SK-N-SH treated with all-trans-retinoic acid at 6 μM for 48 hours (cell line): ENCODE measurements at regions not wholly inside any gene's neighbourhood (a gene's known extent, or its start where the extent isn't known, plus 50 kb on each side); places are given as distances from the start of the nearest gene placed in this dataset.

Source experiments
- ATAC-seq: fragments of 200-7000 bp; cut with Tn5 transposase; 3 replicates; pipeline ENCODE4 v1.9.1; 2020; ENCODE audit warnings: mild to moderate bottlenecking, moderate library complexity
- BACH2 ChIP-seq: fragments of 250-450 bp; sonication (Bioruptor Pico); IDR thresholded peaks from 2 replicates; pipeline ENCODE4 v1.9.0; 2021; ENCODE audit warnings: mild to moderate bottlenecking, borderline replicate concordance
- CREB5 ChIP-seq: fragments of 250-450 bp; sonication (Bioruptor Pico); IDR thresholded peaks from 2 replicates; pipeline ENCODE4 v1.5.1; 2020; ENCODE audit warnings: low read depth, mild to moderate bottlenecking, moderate library complexity
- CSRNP3 ChIP-seq: fragments of 250-450 bp; sonication (Bioruptor Pico); IDR thresholded peaks from 2 replicates; pipeline ENCODE4 v1.5.1; 2021; ENCODE audit warnings: mild to moderate bottlenecking, moderate library complexity
- ESRRG ChIP-seq: fragments of 250-450 bp; sonication (Bioruptor Pico); IDR thresholded peaks from 2 replicates; pipeline ENCODE4 v1.6.1; 2021; ENCODE audit warnings: mild to moderate bottlenecking
- GLIS3 ChIP-seq: fragments of 250-450 bp; sonication (Bioruptor Pico); IDR thresholded peaks from 2 replicates; pipeline ENCODE4 v1.5.0; 2020; ENCODE audit warnings: mild to moderate bottlenecking, moderate library complexity
- ISL1 ChIP-seq: fragments of 250-450 bp; sonication (Bioruptor Pico); IDR thresholded peaks from 2 replicates; pipeline ENCODE4 v2.1.2; 2022; ENCODE audit warnings: mild to moderate bottlenecking, moderate library complexity
- OSR1 ChIP-seq: fragments of 250-450 bp; sonication (Bioruptor Pico); IDR thresholded peaks from 2 replicates; pipeline ENCODE4 v1.8.0; 2022; ENCODE audit warnings: moderate library complexity, mild to moderate bottlenecking, inconsistent platforms
- PATZ1 ChIP-seq: fragments of 250-450 bp; sonication (Bioruptor Pico); IDR thresholded peaks from 2 replicates; pipeline ENCODE4 v1.8.0; 2020; ENCODE audit warnings: mild to moderate bottlenecking, moderate library complexity, borderline replicate concordance
- POU6F1 ChIP-seq: fragments of 250-450 bp; sonication (Bioruptor Pico); IDR thresholded peaks from 2 replicates; pipeline ENCODE4 v1.8.0; 2021; ENCODE audit warnings: low read depth, mild to moderate bottlenecking, moderate library complexity, borderline replicate concordance
- PPARA ChIP-seq: fragments of 250-450 bp; sonication (Bioruptor Pico); IDR thresholded peaks from 2 replicates; pipeline ENCODE4 v1.5.0; 2020; ENCODE audit warnings: mild to moderate bottlenecking, borderline replicate concordance
- RARB ChIP-seq: fragments of 250-450 bp; sonication (Bioruptor Pico); IDR thresholded peaks from 2 replicates; pipeline ENCODE4 v1.8.0; 2021; ENCODE audit warnings: mild to moderate bottlenecking, moderate library complexity
- SNAI2 ChIP-seq: fragments of 250-450 bp; sonication (Bioruptor Pico); IDR thresholded peaks from 2 replicates; pipeline ENCODE4 v1.5.0; 2020; ENCODE audit warnings: mild to moderate bottlenecking, moderate library complexity
- TCF4 ChIP-seq: fragments of 250-450 bp; sonication (Bioruptor Pico); IDR thresholded peaks from 2 replicates; pipeline ENCODE4 v1.8.0; 2021; ENCODE audit warnings: mild to moderate bottlenecking, moderate library complexity, borderline replicate concordance
- TSHZ2 ChIP-seq: fragments of 250-450 bp; sonication (Bioruptor Pico); IDR thresholded peaks from 2 replicates; pipeline ENCODE4 v1.5.0; 2020; ENCODE audit warnings: mild to moderate bottlenecking, moderate library complexity
- ZC3H10 ChIP-seq: fragments of 250-450 bp; sonication (Bioruptor Pico); IDR thresholded peaks from 2 replicates; pipeline ENCODE4 v1.5.1; 2021; ENCODE audit warnings: mild to moderate bottlenecking, moderate library complexity
- ZFP30 ChIP-seq: fragments of 450-650 bp; formaldehyde crosslinking; IDR thresholded peaks from 2 replicates; pipeline ENCODE4 v1.5.0; 2022; ENCODE audit warnings: mild to moderate bottlenecking, moderate library complexity
- ZNF565 ChIP-seq: fragments of 450-650 bp; formaldehyde crosslinking; conservative IDR thresholded peaks from 2 replicates; pipeline ENCODE4 v1.5.0; 2020; ENCODE audit warnings: low read depth, mild to moderate bottlenecking, moderate library complexity
- ZNF70 ChIP-seq: fragments of 450-650 bp; formaldehyde crosslinking; IDR thresholded peaks from 2 replicates; pipeline ENCODE4 v1.5.0; 2020; ENCODE audit warnings: mild to moderate bottlenecking, moderate library complexity
- ZNF8 ChIP-seq: fragments of 450-650 bp; formaldehyde crosslinking; IDR thresholded peaks from 2 replicates; pipeline ENCODE4 v1.5.0; 2020; ENCODE audit warnings: mild to moderate bottlenecking, moderate library complexity

- TF ChIP-seq POU6F1 (CRISPR knock-in tag) (no peak), ZC3H10 (CRISPR knock-in tag) (no peak), ZFP30 (CRISPR knock-in tag) (no peak), RARB (CRISPR knock-in tag) (no peak), OSR1 (CRISPR knock-in tag) (no peak), PATZ1 (no peak), ZNF565 (no peak), CSRNP3 (CRISPR knock-in tag) (no peak), CREB5 (no peak)
- peak; percentile 50; the same call in 2 of the 3 replicates for ATAC-seq
Observed at GRCh38 chr2:53129851-53130250, 637.8 kb upstream of the CHAC2 start.

- ATAC-seq, result no peak
- TF ChIP-seq ZFP30 (CRISPR knock-in tag), result no peak
- TF ChIP-seq PATZ1, result no peak
- TF ChIP-seq RARB (CRISPR knock-in tag), result no peak
- TF ChIP-seq BACH2 (CRISPR knock-in tag), result no peak
- no peak for TF ChIP-seq TCF4 (CRISPR knock-in tag)
- no peak for TF ChIP-seq CREB5
- TF ChIP-seq ZNF8, result no peak
- no peak for TF ChIP-seq GLIS3
- no peak for TF ChIP-seq CSRNP3 (CRISPR knock-in tag)
- TF ChIP-seq TSHZ2, result no peak
Observed at GRCh38 chr2:53127061-53127650, 640.4 kb upstream of the CHAC2 start.

GRCh38 chr2:53114991-53115390 is 652.6 kb upstream of the CHAC2 start:
- no peak for ATAC-seq
- no peak for TF ChIP-seq GLIS3
- no peak for TF ChIP-seq ZNF70 (CRISPR knock-in tag)
- TF ChIP-seq ZNF8, result no peak
- TF ChIP-seq CREB5, result no peak
- no peak for TF ChIP-seq OSR1 (CRISPR knock-in tag)
- no peak for TF ChIP-seq ESRRG (CRISPR knock-in tag)
- TF ChIP-seq ISL1 (CRISPR knock-in tag), result no peak
- no peak for TF ChIP-seq SNAI2
- no peak for TF ChIP-seq POU6F1 (CRISPR knock-in tag)
- TF ChIP-seq ZNF565, result no peak
- TF ChIP-seq PPARA (CRISPR knock-in tag), result no peak
- no peak for TF ChIP-seq BACH2 (CRISPR knock-in tag)
- no peak for TF ChIP-seq ZC3H10 (CRISPR knock-in tag)
